Stimulated activated CD4-positive, alpha-beta T cell treated with anti-CD3 and anti-CD28 coated beads, TNF-alpha, amount 100 ng/mL, for 1 hour (primary cell): ENCODE measurements at regions not wholly inside any gene's neighbourhood (a gene's known extent, or its start where the extent isn't known, plus 50 kb on each side); places are given as distances from the start of the nearest gene placed in this dataset.

ENCODE experiments used
- DNase-seq, 3 donors: peaks; one replicate each; pipeline ENCODE4 v3.0.0-alpha.2; 2020; ENCODE audit warnings: low read depth in 3 of 3, low spot score in 1 of 3

DNA sequence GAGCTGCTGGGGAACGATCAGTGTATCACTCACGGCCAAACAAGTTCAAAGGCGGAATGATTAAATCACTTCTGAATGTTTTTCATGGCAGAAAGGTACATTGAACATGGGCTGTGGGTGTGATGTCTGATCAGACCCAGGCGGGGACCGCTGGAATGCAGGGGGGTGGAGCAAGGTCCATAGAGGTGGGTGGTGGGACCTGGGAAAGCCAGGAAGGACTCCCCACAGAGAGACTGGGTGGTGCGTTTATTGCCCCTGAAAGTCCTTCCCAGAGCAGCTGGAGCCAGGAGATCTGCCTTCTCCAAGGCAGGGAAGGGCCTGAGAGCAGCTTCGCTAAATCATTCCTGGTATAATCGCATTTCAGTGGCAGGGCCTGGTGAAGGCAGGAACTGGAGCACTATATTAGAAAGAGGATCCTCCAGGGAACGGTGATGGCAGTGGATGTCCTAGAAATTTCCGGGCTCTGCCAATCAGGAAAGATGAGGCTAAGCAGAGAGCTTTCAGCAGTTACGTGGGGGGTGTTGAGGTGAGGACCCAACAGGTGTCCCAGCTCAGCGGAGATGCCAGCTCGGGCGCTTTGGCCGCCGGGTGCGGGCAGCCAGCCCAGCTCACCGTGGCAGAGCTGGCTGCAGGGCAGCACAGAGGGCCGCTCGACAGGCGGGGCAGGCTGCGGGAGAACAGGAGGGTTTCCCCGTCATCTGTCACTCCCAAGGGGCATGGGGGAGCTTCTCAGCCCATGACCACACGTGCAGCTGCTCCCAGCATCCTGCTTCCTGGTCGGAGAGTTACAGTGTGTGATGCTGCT, 271.7 kb downstream of the CTTN start:
- DNase-seq, result no peak

GRCh38 chr11:70670676-70671034, 272.3 kb downstream of the CTTN start:
- DNase-seq, result no peak

DNA sequence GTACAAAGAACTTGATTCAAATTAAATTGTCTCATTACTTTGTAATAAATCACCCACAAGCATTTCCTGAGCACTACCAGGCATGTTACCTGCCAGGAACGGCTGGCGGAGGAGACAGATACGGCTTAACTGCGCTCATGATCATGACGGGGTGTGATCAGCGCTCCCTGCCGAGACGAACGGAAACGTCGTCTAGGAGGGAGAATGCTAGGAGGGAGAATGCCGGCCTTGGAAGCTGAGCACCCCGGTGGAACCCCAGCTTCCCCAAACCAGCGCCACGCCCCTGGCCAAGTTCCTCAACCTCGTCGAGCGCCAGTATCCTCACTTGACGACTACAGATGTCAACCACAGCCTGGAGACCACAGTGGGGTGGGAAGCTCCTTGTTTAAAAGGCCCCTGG, 272.8 kb downstream of the CTTN start:
- DNase-seq, result no peak

DNA sequence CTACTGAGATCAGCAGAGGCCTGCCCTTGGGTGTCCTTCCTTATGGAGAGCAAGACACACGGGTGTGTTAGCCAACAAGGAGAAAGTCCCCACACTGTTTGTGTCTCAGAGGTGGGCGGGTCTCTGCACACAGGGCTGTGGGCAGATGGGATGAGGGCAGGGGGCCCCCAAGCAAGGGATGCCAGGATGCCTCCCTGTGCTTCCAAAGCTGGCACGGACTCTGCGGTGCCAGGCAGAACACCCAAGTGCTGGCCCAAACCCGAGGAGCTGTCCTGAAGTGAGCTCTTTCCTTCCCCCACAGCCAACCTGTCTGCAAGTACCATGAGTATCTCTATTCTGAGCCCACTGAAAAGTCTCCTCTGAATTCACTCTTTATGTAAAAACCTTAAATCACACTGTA, 273.3 kb downstream of the CTTN start:
- DNase-seq, result no peak

DNA sequence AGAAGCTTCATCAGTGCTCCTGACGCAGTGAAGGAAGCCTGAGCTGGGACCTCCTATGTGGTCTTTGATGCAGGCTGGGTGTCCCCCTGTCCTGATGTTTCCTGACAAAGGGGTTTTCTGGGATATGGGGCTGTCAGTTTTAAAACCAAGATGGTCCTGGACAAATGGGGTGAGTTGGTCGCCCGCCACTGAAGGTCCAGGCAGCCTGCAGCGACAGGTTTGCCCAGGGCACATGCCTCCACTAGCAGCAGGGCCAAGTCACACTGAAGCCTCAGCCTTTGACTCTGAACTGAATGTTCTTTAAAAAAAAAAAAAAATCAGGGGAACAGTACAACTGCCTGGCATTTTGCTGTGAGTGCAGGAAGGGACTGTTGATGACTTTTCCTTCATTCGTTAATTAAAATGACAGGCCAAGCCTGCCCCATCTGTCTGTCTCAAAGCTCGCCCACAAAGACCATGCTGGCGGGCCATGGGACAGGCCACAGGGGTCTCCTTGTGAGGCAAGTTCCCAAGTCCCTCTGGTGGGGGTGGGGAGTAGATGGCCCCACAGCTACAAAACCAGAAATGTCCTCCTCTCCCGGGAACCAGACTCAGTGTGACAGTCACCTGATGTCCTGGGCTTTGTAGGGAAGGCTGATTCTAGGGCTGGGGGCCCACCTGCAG, 274.8 kb downstream of the CTTN start:
- no peak for DNase-seq

DNA sequence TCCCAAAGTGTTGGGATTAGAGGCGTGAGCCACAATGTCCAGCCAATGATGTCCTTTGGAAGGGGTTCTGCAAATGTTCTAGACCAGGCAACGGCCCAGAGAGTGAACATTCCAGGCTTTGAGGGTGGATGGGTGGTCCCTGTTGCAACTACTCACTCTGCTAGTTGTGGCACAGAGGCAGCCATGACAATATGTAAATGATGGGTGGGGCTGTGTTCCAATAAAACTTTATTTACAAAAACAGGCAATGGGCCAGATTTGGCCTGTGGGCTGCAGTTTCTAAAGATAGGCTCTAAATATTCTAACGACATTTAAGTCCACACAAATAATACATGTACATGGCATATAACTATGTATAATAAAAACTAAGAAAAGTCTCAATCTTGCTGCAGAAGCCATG, 276.3 kb downstream of the CTTN start:
- no peak for DNase-seq

GRCh38 chr11:70675697-70676374, 277.5 kb downstream of the CTTN start:
- DNase-seq, result no peak

- no peak for DNase-seq
Measured at GRCh38 chr11:70677232-70677916, 279.0 kb downstream of the CTTN start.

DNA sequence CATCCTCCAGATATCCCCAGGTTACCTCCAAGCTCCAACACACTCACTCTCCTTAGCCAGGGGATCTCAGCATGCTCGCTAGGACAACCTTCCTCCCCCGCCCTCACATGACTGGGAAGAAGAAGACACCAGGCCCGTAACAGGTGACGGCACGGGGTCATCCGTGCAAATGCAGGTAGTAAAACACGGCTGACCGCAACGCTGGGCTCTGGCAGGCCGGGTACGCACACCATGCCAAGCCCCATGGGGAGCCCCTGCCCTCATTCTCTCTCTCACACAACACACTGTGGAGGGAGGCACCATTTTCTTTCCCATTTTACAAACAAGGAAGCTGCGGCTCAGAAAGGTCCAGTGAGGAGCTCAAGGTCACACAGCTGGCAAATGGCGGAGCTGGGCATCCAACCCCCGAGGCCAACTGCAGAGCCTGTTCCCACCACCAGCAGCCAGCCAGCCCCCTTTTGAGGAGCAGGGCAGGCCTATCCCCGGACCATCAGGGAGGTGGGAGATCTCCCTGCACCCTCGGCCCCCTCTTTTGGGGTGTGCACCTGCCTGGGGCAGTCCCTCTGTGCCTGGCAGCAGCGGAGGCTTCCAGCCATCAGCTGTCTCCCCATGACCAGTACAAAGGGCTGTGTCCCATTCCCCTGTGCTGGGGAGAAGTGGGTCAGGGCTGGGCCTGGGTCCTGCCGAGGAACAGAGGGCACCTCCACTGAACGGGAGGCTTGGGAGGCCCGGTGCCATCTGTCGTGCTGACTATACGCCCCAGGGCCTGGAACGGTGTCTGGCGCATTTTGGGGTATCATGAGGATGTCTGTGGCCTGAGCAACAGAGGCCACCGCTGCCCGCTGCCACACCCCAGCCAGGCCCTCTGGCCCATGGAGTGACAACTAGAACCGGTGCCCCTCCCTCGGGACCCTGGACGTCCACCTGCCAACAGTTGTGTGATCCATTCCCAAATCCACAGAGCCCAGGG, 280.9 kb downstream of the CTTN start:
- DNase-seq, result no peak

DNA sequence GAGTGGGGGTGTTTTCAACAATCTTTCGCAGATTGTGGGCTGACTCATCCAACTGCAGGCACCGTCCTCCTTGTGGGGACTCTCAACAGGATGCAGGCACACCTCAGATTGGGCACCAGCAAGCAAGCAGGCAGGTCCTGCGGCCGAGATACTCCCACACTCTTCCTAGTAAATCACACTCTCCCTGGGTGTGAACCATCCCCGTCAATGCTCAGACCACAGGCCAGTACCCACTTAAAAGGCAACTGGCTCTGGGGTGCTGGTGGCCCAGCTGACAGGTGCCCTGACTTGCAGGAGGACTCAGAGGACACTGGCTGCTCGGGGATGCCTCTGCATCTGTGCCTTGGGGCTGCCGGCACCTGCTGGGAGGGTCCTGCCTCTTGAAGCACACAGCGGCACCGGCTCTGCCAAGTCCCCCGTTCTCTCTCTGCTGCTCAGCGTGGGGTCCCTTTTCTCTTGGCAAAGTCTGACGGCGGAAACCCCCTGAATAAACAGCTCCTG, 282.5 kb downstream of the CTTN start:
- no peak for DNase-seq

- DNase-seq, result no peak
Measured at GRCh38 chr11:70682056-70682455, 283.7 kb downstream of the CTTN start.

- DNase-seq, result no peak
Measured at GRCh38 chr11:70682760-70683159, 284.4 kb downstream of the CTTN start.

- DNase-seq, result no peak
Measured at GRCh38 chr11:70687716-70688115, 289.4 kb downstream of the CTTN start.

GRCh38 chr11:70688142-70688541, 289.8 kb downstream of the CTTN start:
- DNase-seq, result no peak

- DNase-seq, result no peak
Measured at GRCh38 chr11:70689764-70690163, 291.4 kb downstream of the CTTN start.

DNA sequence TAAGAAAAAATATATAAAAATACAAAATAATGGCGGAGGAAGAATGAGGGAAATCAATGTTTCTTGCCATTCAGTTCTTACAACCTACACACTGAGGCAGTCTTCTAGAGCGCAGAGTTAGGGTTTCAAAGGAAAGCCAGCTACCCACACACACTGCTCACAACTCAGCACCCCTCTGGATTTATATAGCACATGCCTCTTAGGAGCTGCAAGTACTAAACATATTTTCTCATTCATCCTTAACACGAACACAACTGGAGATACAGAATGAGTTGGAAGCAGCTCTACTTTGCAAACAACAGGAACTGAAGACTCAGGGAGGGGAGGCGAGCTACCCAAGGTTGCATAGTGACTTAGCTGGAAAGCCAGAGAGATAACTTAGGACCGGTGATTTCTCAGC, 293.8 kb downstream of the CTTN start:
- no peak for DNase-seq

- DNase-seq, result no peak
Measured at GRCh38 chr11:70694371-70694770, 296.0 kb downstream of the CTTN start.

GRCh38 chr11:70695086-70695960, 297.0 kb downstream of the CTTN start:
- DNase-seq, result no peak

GRCh38 chr11:70696076-70696475, 297.7 kb downstream of the CTTN start:
- no peak for DNase-seq
